ENCODE measurements at regions not wholly inside any gene's neighbourhood (a gene's known extent, or its start where the extent isn't known, plus 50 kb on each side); places are given as distances from the start of the nearest gene placed in this dataset.
"Not testable (repeated sequence)": the region's sequence is repeated elsewhere in the genome, so short reads cannot be mapped to it uniquely, and the experiment has no call there.

- no peak for DNase-seq
- Histone ChIP-seq H3K4me3 (no peak overlapping the region), H3K9me3 (no peaks in the 10 kb centered on the region), H3K27me3 (no peaks in the 10 kb centered on the region), H3K9ac (ENCODE audit: low read depth in 2 of 2, low read length in 2 of 2) (no peak overlapping the region), H3K4me1 (no peaks in the 10 kb centered on the region), H3K27ac (no peak overlapping the region), H3K36me3 (no peaks in the 10 kb centered on the region)
- intact Hi-C loops (cut with DNase I) = no loop called here
- TF ChIP-seq CTCF (IDR thresholded peaks at IDR 0.05) = no peak
These were observed 159.0 kb upstream of the CXCL13 start for GRCh38 chr4:77446601-77447000.

GRCh38 chr4:77449171-77449570 is 156.4 kb upstream of the CXCL13 start:
- Histone ChIP-seq H3K4me3 (no peak overlapping the region), H3K9ac (ENCODE audit: low read depth in 2 of 2, low read length in 2 of 2) (no peak overlapping the region), H3K27ac (no peak overlapping the region), H3K4me1 (no peaks in the 10 kb centered on the region), H3K27me3 (no peaks in the 10 kb centered on the region), H3K9me3 (no peaks in the 10 kb centered on the region), H3K36me3 (no peaks in the 10 kb centered on the region)
- intact Hi-C loops (cut with DNase I) = no loop called here
- TF ChIP-seq CTCF (IDR thresholded peaks at IDR 0.05) = no peak
- DNase-seq = no peak

DNA sequence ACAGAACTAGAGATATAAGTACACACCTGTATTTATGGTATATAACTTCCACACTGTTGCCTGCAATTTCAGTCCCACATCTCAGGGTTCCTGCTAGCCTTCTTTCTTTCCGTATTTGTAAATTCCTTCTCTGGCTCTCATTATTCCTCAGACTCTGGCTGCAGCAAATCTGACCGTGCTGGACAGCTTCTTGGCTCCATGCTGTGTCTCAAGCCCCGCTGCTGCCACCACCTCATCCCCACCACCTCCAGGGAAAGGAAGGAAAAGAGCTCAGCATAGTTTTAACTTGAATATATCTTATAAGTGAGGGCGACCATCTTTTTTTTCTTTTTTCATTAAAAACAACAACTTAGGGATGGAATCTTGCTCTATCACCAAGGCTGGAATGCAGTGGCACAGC is 155.6 kb upstream of the CXCL13 start:
- Histone ChIP-seq H3K27ac (no peak overlapping the region), H3K27me3 (no peaks in the 10 kb centered on the region)
- TF ChIP-seq CTCF (IDR thresholded peaks at IDR 0.05) = no peak

GRCh38 chr4:77451530-77451929 is 154.1 kb upstream of the CXCL13 start:
- DNase-seq = no peak
- Histone ChIP-seq H3K4me3 (no peak overlapping the region), H3K36me3 (no peaks in the 10 kb centered on the region), H3K9me3 (no peaks in the 10 kb centered on the region), H3K27me3 (no peaks in the 10 kb centered on the region), H3K4me1 (no peaks in the 10 kb centered on the region), H3K9ac (ENCODE audit: low read depth in 2 of 2, low read length in 2 of 2) (no peak overlapping the region), H3K27ac (no peak overlapping the region)
- TF ChIP-seq CTCF (IDR thresholded peaks at IDR 0.05) = no peak
- intact Hi-C loops (cut with DNase I) = no loop called here

More for the DNA sequence above, 155.6 kb upstream of the CXCL13 start:
- H3K4me3 ChIP-seq = no peak overlapping the region
- no peaks in the 10 kb centered on the region for H3K4me1 ChIP-seq
- no peaks in the 10 kb centered on the region for H3K36me3 ChIP-seq
- DNase-seq = no peak
- intact Hi-C loops (cut with DNase I) = no loop called here
- no peak overlapping the region for H3K9ac ChIP-seq (ENCODE audit: low read depth in 2 of 2, low read length in 2 of 2)
- no peaks in the 10 kb centered on the region for H3K9me3 ChIP-seq

DNA sequence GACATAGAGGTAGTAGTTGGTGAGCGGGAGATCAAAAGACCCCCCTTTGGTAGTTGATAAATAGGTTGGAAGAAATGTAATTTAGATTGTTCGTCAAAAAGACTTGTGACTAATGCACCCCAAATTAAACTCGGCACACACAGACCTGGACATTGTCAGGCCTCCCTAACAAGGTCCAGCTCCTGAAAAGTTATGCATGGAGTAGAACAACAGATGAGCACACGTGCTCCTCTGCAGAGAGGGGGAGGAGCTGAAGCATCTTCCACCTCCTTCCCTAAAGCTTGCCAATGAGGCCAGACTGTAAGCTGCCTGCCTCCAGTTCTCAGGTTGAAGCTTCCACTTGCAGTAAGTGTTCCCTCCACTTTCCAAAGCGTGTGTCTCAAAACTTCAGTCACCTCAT is 153.5 kb upstream of the CXCL13 start:
- DNase-seq; intact Hi-C loops (cut with DNase I): not testable (repeated sequence)

GRCh38 chr4:77453911-77454310 is 151.7 kb upstream of the CXCL13 start:
- Histone ChIP-seq H3K9ac (ENCODE audit: low read depth in 2 of 2, low read length in 2 of 2) (no peak overlapping the region), H3K4me1 (no peaks in the 10 kb centered on the region), H3K27ac (no peak overlapping the region), H3K4me3 (no peak overlapping the region), H3K36me3 (no peaks in the 10 kb centered on the region), H3K27me3 (no peaks in the 10 kb centered on the region), H3K9me3 (no peaks in the 10 kb centered on the region)
- no peak for TF ChIP-seq CTCF (IDR thresholded peaks at IDR 0.05)
- DNase-seq = no peak
- intact Hi-C loops (cut with DNase I) = no loop called here

More for the DNA sequence above, 153.5 kb upstream of the CXCL13 start:
- H3K9me3 ChIP-seq; H3K36me3 ChIP-seq; H3K27me3 ChIP-seq; H3K4me1 ChIP-seq; H3K27ac ChIP-seq; H3K4me3 ChIP-seq; H3K9ac ChIP-seq (ENCODE audit: low read depth in 2 of 2, low read length in 2 of 2): not testable (repeated sequence)
